K562 (cell line): ENCODE measurements at regions not wholly inside any gene's neighbourhood (a gene's known extent, or its start where the extent isn't known, plus 50 kb on each side); places are given as distances from the start of the nearest gene placed in this dataset.

ENCODE experiments used
- ATAC-seq: fragments of 200-7000 bp; cut with Tn5 transposase; 3 replicates; pipeline ENCODE4 v1.9.1; 2020; ENCODE audit warnings: moderate library complexity
- BruUV-seq: library from RNA; stranded (reverse); fragments of 400-500 nt; replicated peaks from 2 replicates; lab custom pipeline; 2021; lab: Mats Ljungman, UMichigan
- CTCF ChIA-PET: fragments of 300-600 bp; formaldehyde crosslinking; extraction: SDS; loops from one replicate; lab custom pipeline; 2021; ENCODE audit warnings: low intra/inter-chr PET ratio; lab: Yijun Ruan, JAX
- POLR2A ChIA-PET: fragments of 300-600, 350-650 bp; sonication (Branson Sonifier 250); formaldehyde crosslinking; extraction: SDS; loops from one replicate; lab custom pipeline; 2021; ENCODE audit warnings: antibody characterized with exemption, inconsistent platforms; lab: Yijun Ruan, JAX
- DNase-seq, 4 experiments: peaks; one replicate each; pipeline versions ENCODE4 v3.0.0 to v3.0.0-alpha.2; 2011 to 2018; ENCODE audit warnings: low spot score in 3 of 4, mixed read lengths in 3 of 4; ENCODE audit errors: extremely low read depth in 1 of 4
- FAIRE-seq: peaks from 2 replicates; lab custom pipeline; 2011; peaks lifted over from hg19 to GRCh38; lab: Jason Lieb, UNC
- H2AFZ ChIP-seq: 2 replicates; pipeline ENCODE4 v1.6.0; 2011; ENCODE audit warnings: low read depth, low read length, control low read depth, inconsistent platforms
- H3K27ac ChIP-seq: fragments of 200-600 bp; 3 replicates; pipeline ENCODE4 v1.8.0; 2011; ENCODE audit warnings: low read depth, mild to moderate bottlenecking, control low read depth, inconsistent platforms, low read length, moderate library complexity, mixed read lengths; ENCODE audit errors: extremely low read depth
- H3K27me3 ChIP-seq, 2 experiments: fragments of 300-600 bp in 1 of 2; 2 replicates in 1 of 2; 3 replicates in 1 of 2; pipeline versions ENCODE4 v1.6.0 to v1.8.0; 2011; ENCODE audit warnings: inconsistent platforms in 2 of 2, low read length in 2 of 2, mild to moderate bottlenecking in 1 of 2, mixed read lengths in 1 of 2, moderate library complexity in 1 of 2; ENCODE audit not compliant: control insufficient read depth in 2 of 2, insufficient read depth in 2 of 2
- H3K36me3 ChIP-seq: fragments of 300-600 bp; 3 replicates; pipeline ENCODE4 v1.8.0; 2011; ENCODE audit warnings: mild to moderate bottlenecking, low read length, inconsistent platforms; ENCODE audit not compliant: control insufficient read depth, insufficient read depth
- H3K4me1 ChIP-seq, 2 experiments: fragments of 200-600 bp in 1 of 2; replicated peaks in 1 of 2; 2 replicates in 1 of 2; 3 replicates in 1 of 2; pipeline versions ENCODE4 v1.5.1 to v1.8.0; 2011; ENCODE audit warnings: inconsistent platforms in 2 of 2, low read length in 2 of 2, mild to moderate bottlenecking in 1 of 2, mixed read lengths in 1 of 2, moderate library complexity in 1 of 2; ENCODE audit not compliant: control insufficient read depth in 2 of 2, insufficient read depth in 2 of 2
- H3K4me2 ChIP-seq: 2 replicates; pipeline ENCODE4 v1.6.1; 2011; ENCODE audit warnings: low read length, control low read depth, inconsistent platforms, mixed read lengths; ENCODE audit not compliant: insufficient read depth
- H3K4me3 ChIP-seq: fragments of 200-600 bp; sonication (generic), shearing (Covaris generic); 2 replicates; pipeline ENCODE4 v1.5.1; 2016; ENCODE audit warnings: control low read depth, inconsistent platforms
- H3K79me2 ChIP-seq: fragments of 200-600 bp; 3 replicates; pipeline ENCODE4 v1.8.0; 2011; ENCODE audit warnings: low read length, inconsistent platforms; ENCODE audit not compliant: control insufficient read depth, insufficient read depth
- H3K9ac ChIP-seq, 2 experiments: 2 replicates each; pipeline versions ENCODE4 v1.6.0 to v1.6.1; 2011; ENCODE audit warnings: low read depth in 2 of 2, low read length in 2 of 2, control low read depth in 1 of 2, inconsistent platforms in 1 of 2, mild to moderate bottlenecking in 1 of 2, mixed read lengths in 1 of 2; ENCODE audit not compliant: insufficient read depth in 1 of 2
- H3K9me1 ChIP-seq: one replicate; pipeline ENCODE4 v1.6.0; 2011; ENCODE audit warnings: inconsistent platforms, mild to moderate bottlenecking, low read length, moderate library complexity; ENCODE audit not compliant: control insufficient read depth, insufficient read depth
- H3K9me3 ChIP-seq: replicated peaks from 2 replicates; pipeline ENCODE4 v1.5.1; 2011; ENCODE audit warnings: low read depth, low read length, inconsistent platforms; ENCODE audit not compliant: control insufficient read depth, insufficient read depth
- H4K20me1 ChIP-seq: replicated peaks from 2 replicates; pipeline ENCODE4 v1.6.1; 2011; ENCODE audit warnings: low read length, inconsistent platforms, mixed read lengths; ENCODE audit not compliant: control insufficient read depth, insufficient read depth
- CHD4 ChIP-seq: fragments of 200-600 bp; sonication (generic); IDR thresholded peaks from 3 replicates; pipeline ENCODE4 v1.6.1; 2012; ENCODE audit warnings: low read depth, mild to moderate bottlenecking, mixed read lengths, low read length, inconsistent platforms; ENCODE audit not compliant: insufficient read depth, insufficient replicate concordance, poor library complexity, severe bottlenecking
- E2F3 ChIP-seq: fragments of 250-450 bp; sonication (Bioruptor Pico); IDR thresholded peaks from 2 replicates; pipeline ENCODE4 v1.4.0; 2020; ENCODE audit warnings: mild to moderate bottlenecking
- EP300 ChIP-seq: IDR thresholded peaks from 2 replicates; pipeline ENCODE4 v1.6.1; 2012; ENCODE audit warnings: low read length, improper control_type of control experiment
- HDAC3 ChIP-seq: fragments of 450-650 bp; IDR thresholded peaks from 2 replicates; pipeline ENCODE4 v1.6.1; 2018; ENCODE audit warnings: borderline replicate concordance, mild to moderate bottlenecking, moderate library complexity; ENCODE audit not compliant: partially characterized antibody
- KLF10 ChIP-seq: fragments of 250-450 bp; sonication (Bioruptor Pico); IDR thresholded peaks from 2 replicates; pipeline ENCODE4 v1.6.1; 2021; ENCODE audit warnings: matching md5 sums
- MYBL2 ChIP-seq, 2 experiments: fragments of 450-650 bp in 1 of 2; sonication (generic) in 1 of 2; formaldehyde crosslinking in 1 of 2; IDR thresholded peaks; 2 replicates each; pipeline versions ENCODE4 v1.6.1 to v1.8.1; 2017 to 2022; ENCODE audit warnings: borderline replicate concordance in 1 of 2, inconsistent platforms in 1 of 2, low read depth in 1 of 2, mild to moderate bottlenecking in 1 of 2, missing genetic modification reagents in 1 of 2, moderate library complexity in 1 of 2
- PHF20 ChIP-seq: fragments of 450-650 bp; IDR thresholded peaks from 2 replicates; pipeline ENCODE4 v1.6.1; 2018; ENCODE audit not compliant: partially characterized antibody
- TEAD1 ChIP-seq, 2 experiments: fragments of 450-650 bp in 1 of 2; sonication (generic) in 1 of 2; formaldehyde crosslinking; IDR thresholded peaks; 2 replicates each; pipeline versions ENCODE4 v1.4.0 to v1.8.0; 2020 to 2022; ENCODE audit warnings: mild to moderate bottlenecking in 2 of 2, missing genetic modification reagents in 1 of 2
- ZNF121 ChIP-seq: sonication (generic); formaldehyde crosslinking; conservative IDR thresholded peaks from 2 replicates; pipeline ENCODE4 v1.8.0; 2022; ENCODE audit warnings: missing genetic modification reagents
- WGBS: fragments of 100-300 bp; shearing (Covaris generic); methylation state at CpG from one replicate; pipeline ENCODE4 v1.1.6; 2016; ENCODE audit warnings: low coverage, mixed read lengths; ENCODE audit not compliant: insufficient coverage; ENCODE audit errors: missing lambda C conversion rate; 5-methylcytosine and 5-hydroxymethylcytosine counted together
- in situ Hi-C: fragments of 300-500 bp; cut with MboI; formaldehyde crosslinking; loops from 4 replicates; pipeline ENCODE4 v1.15.0; 2018; ENCODE audit warnings: inconsistent platforms, mixed read lengths
- intact Hi-C: fragments of 100-400 bp; cut with micrococcal nuclease; formaldehyde crosslinking; loops from 2 replicates; pipeline ENCODE4 v1.14.2; 2022
- TF ChIP-seq, protein P1 (sequence below): fragments of 250-450 bp; sonication (Bioruptor Pico); IDR thresholded peaks from 2 replicates; pipeline ENCODE4 v1.5.0; 2020; ENCODE audit warnings: mild to moderate bottlenecking
- TF ChIP-seq, protein P2 (sequence below): fragments of 250-450 bp; sonication (Bioruptor Pico); IDR thresholded peaks from 2 replicates; pipeline ENCODE4 v1.8.0; 2022; ENCODE audit warnings: moderate library complexity, mild to moderate bottlenecking, inconsistent platforms
- TF ChIP-seq, protein P3 (sequence below): fragments of 450-650 bp; IDR thresholded peaks from 2 replicates; pipeline ENCODE4 v1.6.1; 2018; ENCODE audit not compliant: partially characterized antibody
- TF ChIP-seq, protein P4 (sequence below): fragments of 450-650 bp; formaldehyde crosslinking; IDR thresholded peaks from 2 replicates; pipeline ENCODE4 v1.4.0; 2020; ENCODE audit warnings: mild to moderate bottlenecking, mixed read lengths

DNA sequence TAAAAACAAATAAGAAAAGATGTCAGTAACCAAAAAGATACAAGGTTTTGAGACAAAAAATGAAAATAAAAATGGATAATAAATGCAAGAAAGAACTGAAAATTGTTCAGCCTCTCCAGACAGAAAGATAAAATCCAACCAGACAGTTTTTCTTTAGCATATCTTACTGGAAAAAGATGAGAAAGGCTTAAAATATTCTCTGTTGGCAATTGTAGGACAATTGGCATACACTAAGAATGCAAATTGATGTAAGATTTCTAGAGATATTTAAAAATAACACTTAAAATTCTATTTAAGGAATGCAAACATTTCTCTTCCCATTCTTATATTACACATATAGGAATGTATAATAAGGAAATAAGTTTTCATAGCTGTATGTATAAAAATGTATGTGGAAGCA, 590.6 kb downstream of the DSC3 start (continued):
- TF ChIP-seq, protein P1, sequence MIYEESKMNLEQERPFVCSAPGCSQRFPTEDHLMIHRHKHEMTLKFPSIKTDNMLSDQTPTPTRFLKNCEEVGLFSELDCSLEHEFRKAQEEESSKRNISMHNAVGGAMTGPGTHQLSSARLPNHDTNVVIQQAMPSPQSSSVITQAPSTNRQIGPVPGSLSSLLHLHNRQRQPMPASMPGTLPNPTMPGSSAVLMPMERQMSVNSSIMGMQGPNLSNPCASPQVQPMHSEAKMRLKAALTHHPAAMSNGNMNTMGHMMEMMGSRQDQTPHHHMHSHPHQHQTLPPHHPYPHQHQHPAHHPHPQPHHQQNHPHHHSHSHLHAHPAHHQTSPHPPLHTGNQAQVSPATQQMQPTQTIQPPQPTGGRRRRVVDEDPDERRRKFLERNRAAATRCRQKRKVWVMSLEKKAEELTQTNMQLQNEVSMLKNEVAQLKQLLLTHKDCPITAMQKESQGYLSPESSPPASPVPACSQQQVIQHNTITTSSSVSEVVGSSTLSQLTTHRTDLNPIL: no peak
- no peak for TF ChIP-seq KLF10 (CRISPR knock-in tag)
- no peak for TF ChIP-seq PHF20
- TF ChIP-seq, protein P2, sequence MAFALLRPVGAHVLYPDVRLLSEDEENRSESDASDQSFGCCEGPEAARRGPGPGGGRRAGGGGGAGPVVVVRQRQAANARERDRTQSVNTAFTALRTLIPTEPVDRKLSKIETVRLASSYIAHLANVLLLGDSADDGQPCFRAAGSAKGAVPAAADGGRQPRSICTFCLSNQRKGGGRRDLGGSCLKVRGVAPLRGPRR (CRISPR knock-in tag): no peak
- TF ChIP-seq ZNF121 (CRISPR knock-in tag): no peak
- TF ChIP-seq CHD4: no peak
- TF ChIP-seq, all 486 proteins: peak for 0

DNA sequence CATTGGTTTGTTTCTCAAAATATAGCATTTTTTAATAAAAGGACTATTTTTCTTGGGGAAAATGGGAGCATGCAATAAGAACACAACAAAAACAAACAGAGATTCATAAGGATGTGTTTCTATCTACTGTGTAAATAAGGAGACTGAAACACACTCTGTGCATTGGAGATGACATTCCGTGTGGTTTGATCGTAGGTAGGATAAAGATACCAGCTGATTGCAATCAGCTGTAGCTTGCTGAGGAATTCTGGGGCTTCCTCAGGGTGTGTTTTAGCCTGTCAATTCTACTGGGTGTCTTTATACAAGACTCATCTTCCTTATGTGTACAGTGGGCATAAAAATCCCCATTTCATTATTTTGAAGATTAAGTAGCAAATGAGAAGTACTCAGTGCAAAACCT, 591.6 kb downstream of the DSC3 start:
- Histone ChIP-seq H3K27me3 (no peaks in the 10 kb centered on the region), H2AFZ (0 out of 2 replicates have a peak overlapping the region, but pooled peaks have one; percentile 1), H3K9ac (no peak overlapping the region), H3K4me3 (no peak overlapping the region), H3K9me3 (no peaks in the 10 kb centered on the region), H3K79me2 (no peaks in the 10 kb centered on the region), H3K27ac (no peak overlapping the region), H3K4me2 (no peak overlapping the region), H3K4me1 (no peaks in the 10 kb centered on the region), H3K9me1 (no peaks in the 10 kb centered on the region), H4K20me1 (no peaks in the 10 kb centered on the region), H3K36me3 (no peaks in the 10 kb centered on the region)
- CTCF ChIA-PET: no interaction called here
- WGBS: 5% methylated on average over 2 of the region's 2 CpGs
- intact Hi-C loops (no loop called here), in situ Hi-C loops (no loop called here)
- ATAC-seq: no peak
- no peak for DNase-seq
- TF ChIP-seq, protein P3, sequence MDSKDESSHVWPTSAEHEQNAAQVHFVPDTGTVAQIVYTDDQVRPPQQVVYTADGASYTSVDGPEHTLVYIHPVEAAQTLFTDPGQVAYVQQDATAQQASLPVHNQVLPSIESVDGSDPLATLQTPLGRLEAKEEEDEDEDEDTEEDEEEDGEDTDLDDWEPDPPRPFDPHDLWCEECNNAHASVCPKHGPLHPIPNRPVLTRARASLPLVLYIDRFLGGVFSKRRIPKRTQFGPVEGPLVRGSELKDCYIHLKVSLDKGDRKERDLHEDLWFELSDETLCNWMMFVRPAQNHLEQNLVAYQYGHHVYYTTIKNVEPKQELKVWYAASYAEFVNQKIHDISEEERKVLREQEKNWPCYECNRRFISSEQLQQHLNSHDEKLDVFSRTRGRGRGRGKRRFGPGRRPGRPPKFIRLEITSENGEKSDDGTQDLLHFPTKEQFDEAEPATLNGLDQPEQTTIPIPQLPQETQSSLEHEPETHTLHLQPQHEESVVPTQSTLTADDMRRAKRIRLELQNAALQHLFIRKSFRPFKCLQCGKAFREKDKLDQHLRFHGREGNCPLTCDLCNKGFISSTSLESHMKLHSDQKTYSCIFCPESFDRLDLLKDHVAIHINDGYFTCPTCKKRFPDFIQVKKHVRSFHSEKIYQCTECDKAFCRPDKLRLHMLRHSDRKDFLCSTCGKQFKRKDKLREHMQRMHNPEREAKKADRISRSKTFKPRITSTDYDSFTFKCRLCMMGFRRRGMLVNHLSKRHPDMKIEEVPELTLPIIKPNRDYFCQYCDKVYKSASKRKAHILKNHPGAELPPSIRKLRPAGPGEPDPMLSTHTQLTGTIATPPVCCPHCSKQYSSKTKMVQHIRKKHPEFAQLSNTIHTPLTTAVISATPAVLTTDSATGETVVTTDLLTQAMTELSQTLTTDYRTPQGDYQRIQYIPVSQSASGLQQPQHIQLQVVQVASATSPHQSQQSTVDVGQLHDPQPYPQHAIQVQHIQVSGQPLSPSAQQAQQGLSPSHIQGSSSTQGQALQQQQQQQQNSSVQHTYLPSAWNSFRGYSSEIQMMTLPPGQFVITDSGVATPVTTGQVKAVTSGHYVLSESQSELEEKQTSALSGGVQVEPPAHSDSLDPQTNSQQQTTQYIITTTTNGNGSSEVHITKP: no peak
- TF ChIP-seq TEAD1 (CRISPR knock-in tag; IDR thresholded peaks at IDR 0.05) (peak in 1 of 2 experiments; percentile 51; a peak in 1 of 4 replicates), EP300 (no peak), MYBL2 (IDR thresholded peaks at IDR 0.05; ENCODE audit: low read depth) (no peak), MYBL2 (CRISPR knock-in tag; IDR thresholded peaks at IDR 0.05; ENCODE audit: borderline replicate concordance) (no peak), E2F3 (CRISPR knock-in tag) (no peak), HDAC3 (no peak)
- TF ChIP-seq, protein P4, sequence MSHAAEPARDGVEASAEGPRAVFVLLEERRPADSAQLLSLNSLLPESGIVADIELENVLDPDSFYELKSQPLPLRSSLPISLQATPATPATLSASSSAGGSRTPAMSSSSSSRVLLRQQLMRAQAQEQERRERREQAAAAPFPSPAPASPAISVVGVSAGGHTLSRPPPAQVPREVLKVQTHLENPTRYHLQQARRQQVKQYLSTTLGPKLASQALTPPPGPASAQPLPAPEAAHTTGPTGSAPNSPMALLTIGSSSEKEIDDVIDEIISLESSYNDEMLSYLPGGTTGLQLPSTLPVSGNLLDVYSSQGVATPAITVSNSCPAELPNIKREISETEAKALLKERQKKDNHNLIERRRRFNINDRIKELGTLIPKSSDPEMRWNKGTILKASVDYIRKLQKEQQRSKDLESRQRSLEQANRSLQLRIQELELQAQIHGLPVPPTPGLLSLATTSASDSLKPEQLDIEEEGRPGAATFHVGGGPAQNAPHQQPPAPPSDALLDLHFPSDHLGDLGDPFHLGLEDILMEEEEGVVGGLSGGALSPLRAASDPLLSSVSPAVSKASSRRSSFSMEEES (CRISPR knock-in tag): no peak
- POLR2A ChIA-PET: interaction anchor here (2.3 kb wide), 1 partner anchor 16 kb away, joined by 7 read pairs; no protein-coding TSS in a partner anchor
- FAIRE-seq: no peak
- no TSS peak for BruUV-seq
